ENCODE measurements at regions not wholly inside any gene's neighbourhood (a gene's known extent, or its start where the extent isn't known, plus 50 kb on each side); places are given as distances from the start of the nearest gene placed in this dataset.

DNA sequence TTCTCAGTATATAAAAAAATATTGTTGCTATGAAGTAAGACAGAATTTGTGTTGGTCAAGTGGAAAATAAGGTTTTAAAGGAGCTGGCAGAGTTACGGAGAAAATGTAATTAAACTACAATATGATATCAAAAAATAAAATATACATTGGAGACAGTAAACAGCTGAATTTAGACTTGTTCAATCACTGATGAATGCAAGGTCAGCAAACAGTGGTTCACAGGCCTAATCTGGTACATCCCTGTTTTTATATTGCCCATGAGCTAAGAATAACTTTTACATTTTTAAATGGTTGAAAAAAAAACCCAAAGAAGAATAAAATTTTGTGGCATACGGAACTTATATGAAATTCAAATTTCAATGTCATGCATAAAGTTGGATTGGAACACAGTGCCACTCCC, 131.0 kb upstream of the TRIB2 start:
- dilution Hi-C loops (cut with MboI; ENCODE audit: extremely low pct_ligation_motif_present, low sequenced_read_pairs) = no loop called here
- DNase-seq (ENCODE audit: low read depth, low spot score) = no peak
- Histone ChIP-seq H3K4me3 (ENCODE audit: control insufficient read depth in 2 of 3, extremely low read depth in 1 of 3, insufficient read depth in 2 of 3, low read depth in 1 of 3, low read length in 3 of 3) (no peak overlapping the region), H3K27ac (ENCODE audit: control insufficient read depth, insufficient read depth, low read length) (no peak overlapping the region), H3K27me3 (ENCODE audit: control insufficient read depth, extremely low read depth, insufficient read depth, low read length) (no peaks in the 10 kb centered on the region), H2AFZ (ENCODE audit: control insufficient read depth, low read length) (no peak overlapping the region), H4K20me1 (ENCODE audit: control insufficient read depth, extremely low read depth, insufficient read depth, low read length) (no peaks in the 10 kb centered on the region), H3K79me2 (ENCODE audit: control insufficient read depth, insufficient read depth, low read length) (no peaks in the 10 kb centered on the region), H3K9me3 (ENCODE audit: control insufficient read depth, low read depth, low read length) (no peaks in the 10 kb centered on the region), H3K4me2 (ENCODE audit: control insufficient read depth, extremely low read depth, insufficient read depth, low read depth, low read length) (no peak overlapping the region), H3K4me1 (ENCODE audit: control insufficient read depth, extremely low read depth, insufficient read depth, low read length) (peaks cover 10% of the 10 kb centered on the region), H3K9me1 (ENCODE audit: control insufficient read depth, extremely low read depth, insufficient read depth, low read length) (no peaks in the 10 kb centered on the region), H3K9ac (ENCODE audit: control insufficient read depth, extremely low read depth, insufficient read depth, low read length) (no peak overlapping the region), H3K36me3 (ENCODE audit: control insufficient read depth in 2 of 2, extremely low read depth in 1 of 2, insufficient read depth in 2 of 2, low read length in 2 of 2) (no peaks in the 10 kb centered on the region)
- FAIRE-seq = no peak
- TF ChIP-seq, protein P1, sequence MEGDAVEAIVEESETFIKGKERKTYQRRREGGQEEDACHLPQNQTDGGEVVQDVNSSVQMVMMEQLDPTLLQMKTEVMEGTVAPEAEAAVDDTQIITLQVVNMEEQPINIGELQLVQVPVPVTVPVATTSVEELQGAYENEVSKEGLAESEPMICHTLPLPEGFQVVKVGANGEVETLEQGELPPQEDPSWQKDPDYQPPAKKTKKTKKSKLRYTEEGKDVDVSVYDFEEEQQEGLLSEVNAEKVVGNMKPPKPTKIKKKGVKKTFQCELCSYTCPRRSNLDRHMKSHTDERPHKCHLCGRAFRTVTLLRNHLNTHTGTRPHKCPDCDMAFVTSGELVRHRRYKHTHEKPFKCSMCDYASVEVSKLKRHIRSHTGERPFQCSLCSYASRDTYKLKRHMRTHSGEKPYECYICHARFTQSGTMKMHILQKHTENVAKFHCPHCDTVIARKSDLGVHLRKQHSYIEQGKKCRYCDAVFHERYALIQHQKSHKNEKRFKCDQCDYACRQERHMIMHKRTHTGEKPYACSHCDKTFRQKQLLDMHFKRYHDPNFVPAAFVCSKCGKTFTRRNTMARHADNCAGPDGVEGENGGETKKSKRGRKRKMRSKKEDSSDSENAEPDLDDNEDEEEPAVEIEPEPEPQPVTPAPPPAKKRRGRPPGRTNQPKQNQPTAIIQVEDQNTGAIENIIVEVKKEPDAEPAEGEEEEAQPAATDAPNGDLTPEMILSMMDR (optimal IDR thresholded peaks at IDR 0.05 in 1 of 3, IDR thresholded peaks at IDR 0.05 in 1 of 3, conservative IDR thresholded peaks at IDR 0.05 in 1 of 3; ENCODE audit: extremely low read depth in 1 of 3, insufficient read depth in 2 of 3, low read length in 3 of 3) = no peak
- no peak for TF ChIP-seq EZH2 (IDR thresholded peaks at IDR 0.05; ENCODE audit: low read length)

DNA sequence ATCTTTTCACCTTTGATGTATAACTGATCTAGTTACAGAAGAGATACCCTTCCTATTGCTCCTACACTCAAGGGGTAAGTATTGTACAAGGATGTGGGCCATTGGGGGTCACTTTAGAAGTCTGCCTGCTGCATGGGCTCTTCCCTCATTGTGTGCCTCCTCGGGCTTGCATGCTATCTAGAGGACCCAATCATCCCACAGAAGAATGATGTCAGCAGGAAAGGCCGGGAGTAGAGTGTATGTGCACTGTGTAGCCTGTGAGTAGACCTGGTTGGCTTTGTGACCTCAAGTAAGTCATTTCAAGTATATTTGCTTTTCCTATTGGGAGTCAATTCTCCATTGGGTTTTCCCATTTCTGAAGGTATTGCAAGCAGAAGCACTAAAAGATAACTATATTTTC, 129.5 kb upstream of the TRIB2 start:
- Histone ChIP-seq H3K4me1 (ENCODE audit: control insufficient read depth, extremely low read depth, insufficient read depth, low read length) (peaks cover 10% of the 10 kb centered on the region), H3K36me3 (ENCODE audit: control insufficient read depth in 2 of 2, extremely low read depth in 1 of 2, insufficient read depth in 2 of 2, low read length in 2 of 2) (no peaks in the 10 kb centered on the region), H3K9me3 (ENCODE audit: control insufficient read depth, low read depth, low read length) (no peaks in the 10 kb centered on the region), H3K9ac (ENCODE audit: control insufficient read depth, extremely low read depth, insufficient read depth, low read length) (no peak overlapping the region), H2AFZ (ENCODE audit: control insufficient read depth, low read length) (no peak overlapping the region), H3K4me3 (ENCODE audit: control insufficient read depth in 2 of 3, extremely low read depth in 1 of 3, insufficient read depth in 2 of 3, low read depth in 1 of 3, low read length in 3 of 3) (no peak overlapping the region), H3K27ac (ENCODE audit: control insufficient read depth, insufficient read depth, low read length) (no peak overlapping the region), H4K20me1 (ENCODE audit: control insufficient read depth, extremely low read depth, insufficient read depth, low read length) (no peaks in the 10 kb centered on the region), H3K9me1 (ENCODE audit: control insufficient read depth, extremely low read depth, insufficient read depth, low read length) (no peaks in the 10 kb centered on the region), H3K4me2 (ENCODE audit: control insufficient read depth, extremely low read depth, insufficient read depth, low read depth, low read length) (no peak overlapping the region), H3K27me3 (ENCODE audit: control insufficient read depth, extremely low read depth, insufficient read depth, low read length) (no peaks in the 10 kb centered on the region), H3K79me2 (ENCODE audit: control insufficient read depth, insufficient read depth, low read length) (no peaks in the 10 kb centered on the region)
- TF ChIP-seq, protein P1 (optimal IDR thresholded peaks at IDR 0.05 in 1 of 3, IDR thresholded peaks at IDR 0.05 in 1 of 3, conservative IDR thresholded peaks at IDR 0.05 in 1 of 3; ENCODE audit: extremely low read depth in 1 of 3, insufficient read depth in 2 of 3, low read length in 3 of 3) = no peak
- no peak for TF ChIP-seq EZH2 (IDR thresholded peaks at IDR 0.05; ENCODE audit: low read length)
- dilution Hi-C loops (cut with MboI; ENCODE audit: extremely low pct_ligation_motif_present, low sequenced_read_pairs) = no loop called here
- FAIRE-seq (no peak), DNase-seq (ENCODE audit: low read depth, low spot score) (no peak)
